Activated naive CD4-positive, alpha-beta T cell treated with anti-CD3 and anti-CD28 coated beads, Interleukin-2, amount 50 U/mL, for 16 hours (primary cell): ENCODE measurements at regions not wholly inside any gene's neighbourhood (a gene's known extent, or its start where the extent isn't known, plus 50 kb on each side); places are given as distances from the start of the nearest gene placed in this dataset.
"Not testable (repeated sequence)": the region's sequence is repeated elsewhere in the genome, so short reads cannot be mapped to it uniquely, and the experiment has no call there.

Experiments
- DNase-seq: peaks from one replicate; pipeline ENCODE4 v3.0.0-alpha.2; 2020

DNA sequence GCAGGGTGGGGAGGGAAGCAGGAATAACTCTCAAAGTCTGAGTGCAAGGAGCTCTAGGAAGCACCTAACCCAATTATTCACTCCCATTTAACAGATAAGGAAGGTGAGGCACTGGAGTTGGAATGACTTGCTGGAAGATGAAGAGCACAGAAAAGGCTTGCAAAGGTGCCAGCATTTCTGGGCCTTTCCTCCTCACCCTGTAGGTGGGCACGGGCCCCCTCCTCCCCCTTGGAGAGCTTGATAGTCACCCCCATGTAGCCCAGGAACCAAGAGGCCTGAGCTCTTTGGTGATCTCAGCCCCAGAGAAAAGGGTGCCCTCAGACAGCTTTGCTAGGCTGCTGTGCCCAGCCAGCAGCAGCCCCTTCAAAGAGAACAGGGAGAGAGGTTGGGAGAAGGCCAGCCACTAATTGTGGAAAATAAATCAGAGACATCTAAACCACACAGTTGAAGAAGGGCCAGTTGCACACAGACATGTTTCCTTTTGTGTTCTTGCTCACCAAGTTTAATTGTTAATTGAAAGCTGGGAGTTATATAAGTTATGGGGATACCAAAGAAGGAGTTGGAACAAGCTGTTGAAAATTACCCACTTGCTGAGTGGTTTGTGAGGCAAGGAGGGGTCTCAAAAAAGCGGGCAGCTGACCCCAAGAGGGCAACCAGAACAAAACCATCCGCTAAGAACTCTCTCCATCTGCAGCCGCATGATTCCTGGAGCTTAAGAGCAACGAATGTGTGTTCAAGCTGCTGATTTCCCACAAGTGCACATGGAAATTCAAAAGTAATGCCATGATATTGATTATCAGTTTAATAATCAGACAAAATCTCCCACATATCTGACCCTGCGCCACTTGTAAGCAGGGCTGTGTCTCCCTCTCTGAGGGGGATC is 77.0 kb downstream of the MRPL14 start:
- no peak for DNase-seq

DNA sequence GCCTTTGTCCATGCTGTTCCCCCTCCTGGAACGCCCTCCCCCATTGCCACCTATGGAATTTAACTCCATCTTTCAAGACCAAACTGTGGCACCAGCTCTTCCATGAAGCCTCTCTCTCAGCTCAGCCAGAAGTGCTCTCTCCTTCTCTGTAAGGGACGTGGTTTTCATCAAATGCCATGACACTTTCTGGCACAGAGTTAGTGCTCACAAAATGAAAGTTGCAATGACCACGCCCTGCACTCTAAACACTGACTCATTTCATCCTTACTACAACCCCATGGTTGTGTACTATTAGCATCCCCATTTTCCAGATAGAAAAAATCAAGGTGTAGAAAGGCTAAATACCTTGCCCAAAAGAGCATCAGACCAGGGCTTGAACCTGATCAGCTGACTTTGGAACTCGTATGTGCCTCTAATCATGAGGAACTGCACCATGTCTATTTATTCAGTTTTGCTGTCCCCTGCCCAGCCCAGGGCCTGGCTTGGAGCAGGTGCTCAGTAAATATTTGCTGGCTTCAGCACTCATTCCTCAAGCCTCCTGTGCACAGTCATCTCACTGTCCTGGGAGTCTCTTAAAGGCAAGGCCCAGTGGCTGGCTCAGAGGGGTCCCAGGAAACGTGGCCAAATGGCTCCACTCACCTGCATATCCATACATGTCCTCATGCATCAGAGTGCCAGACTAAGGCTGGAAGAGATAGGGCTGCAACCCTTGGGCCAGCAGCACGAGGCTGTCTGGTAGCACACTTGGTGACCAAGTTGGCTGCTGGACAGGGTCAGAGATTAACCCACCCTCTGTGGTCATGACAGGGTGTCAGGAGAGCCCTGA is 77.9 kb downstream of the MRPL14 start:
- no peak for DNase-seq

DNA sequence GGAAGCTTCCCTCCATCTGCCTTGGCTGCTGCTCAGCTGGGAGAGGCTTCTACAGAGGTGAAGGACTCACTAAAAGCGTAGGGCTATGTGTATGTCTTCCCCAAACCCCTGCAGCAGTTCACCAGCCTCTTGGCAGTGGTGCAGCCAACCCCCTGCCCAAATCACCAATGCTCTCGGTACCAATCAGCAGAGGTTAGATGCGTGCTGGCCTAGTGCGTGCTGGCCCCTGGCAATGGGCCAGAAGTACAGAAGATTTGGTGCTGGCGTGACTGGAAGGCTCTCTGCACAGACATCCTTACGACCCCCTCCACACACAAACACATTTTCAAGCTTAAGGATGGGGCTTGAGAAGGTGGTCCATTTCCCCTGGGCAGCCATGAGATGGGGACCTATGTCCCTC is 79.0 kb downstream of the MRPL14 start:
- no peak for DNase-seq

DNA sequence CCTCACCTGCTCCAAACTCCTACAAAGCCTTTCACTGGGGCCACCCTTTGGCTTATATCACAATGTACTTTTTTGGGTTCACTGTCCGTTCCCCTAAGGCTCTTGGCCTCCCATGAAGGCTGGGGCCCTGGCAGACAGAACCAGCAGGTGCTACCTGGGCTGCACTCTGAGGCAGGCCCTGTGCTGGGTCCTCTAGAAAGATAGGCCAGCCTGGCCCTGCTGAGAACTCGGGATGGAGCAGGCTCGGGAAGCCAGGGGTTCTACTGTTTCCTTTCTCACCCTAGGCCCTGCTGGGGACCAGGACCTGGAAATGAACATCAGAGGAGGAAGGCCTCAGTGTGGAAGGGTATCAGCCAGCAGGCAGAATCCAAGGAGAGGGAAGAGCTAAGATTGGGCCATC is 79.5 kb downstream of the MRPL14 start:
- no peak for DNase-seq

DNA sequence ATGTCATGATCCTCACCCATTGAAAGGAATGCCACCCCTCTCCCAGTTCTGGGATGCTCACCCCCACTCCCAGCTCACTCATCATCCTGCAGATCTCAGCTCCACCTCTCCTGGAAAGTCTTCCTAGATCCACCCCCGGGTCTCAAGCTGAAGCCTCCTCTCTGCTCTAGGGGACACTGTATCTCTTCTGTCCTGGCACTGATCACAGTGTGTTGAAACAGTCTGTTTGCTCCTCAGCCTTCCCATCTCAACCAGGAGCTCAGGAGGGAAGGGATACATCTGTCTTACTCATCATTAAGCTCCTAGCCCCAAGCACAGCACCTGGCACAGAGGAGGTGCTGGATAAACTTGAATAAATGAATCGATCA is 80.1 kb downstream of the MRPL14 start:
- DNase-seq, result no peak

DNA sequence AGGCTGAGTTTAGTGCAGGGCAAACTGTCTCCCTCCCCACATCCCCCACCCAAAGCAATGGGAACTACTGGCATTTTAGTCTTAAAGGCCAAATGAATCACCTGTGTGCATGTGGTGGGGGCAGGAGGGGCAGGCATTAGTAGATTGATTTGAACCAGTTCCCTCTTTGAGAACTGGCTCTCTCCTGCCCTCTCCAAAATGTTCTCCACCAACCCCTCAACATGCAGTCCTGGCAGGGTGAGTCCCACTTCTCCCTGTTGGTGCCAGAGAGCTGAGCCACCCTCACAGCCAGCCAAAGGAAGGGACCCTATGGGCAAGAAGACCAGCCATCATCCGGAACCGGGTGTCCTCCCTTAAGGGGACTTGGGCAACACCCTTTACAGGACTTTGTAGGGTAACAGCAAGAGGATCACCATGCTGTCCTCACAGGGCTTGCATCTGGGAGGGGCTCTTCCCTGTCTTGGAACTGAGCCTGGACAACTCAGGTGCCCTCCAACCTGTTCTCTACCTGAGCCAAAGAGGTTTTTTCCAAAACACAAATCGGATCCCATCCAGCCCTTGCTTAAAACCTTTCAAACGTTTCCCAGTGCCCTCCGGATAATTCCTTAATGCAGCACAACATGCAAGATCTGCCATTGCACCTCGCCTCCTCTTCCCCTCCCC is 80.6 kb downstream of the MRPL14 start:
- no peak for DNase-seq

DNA sequence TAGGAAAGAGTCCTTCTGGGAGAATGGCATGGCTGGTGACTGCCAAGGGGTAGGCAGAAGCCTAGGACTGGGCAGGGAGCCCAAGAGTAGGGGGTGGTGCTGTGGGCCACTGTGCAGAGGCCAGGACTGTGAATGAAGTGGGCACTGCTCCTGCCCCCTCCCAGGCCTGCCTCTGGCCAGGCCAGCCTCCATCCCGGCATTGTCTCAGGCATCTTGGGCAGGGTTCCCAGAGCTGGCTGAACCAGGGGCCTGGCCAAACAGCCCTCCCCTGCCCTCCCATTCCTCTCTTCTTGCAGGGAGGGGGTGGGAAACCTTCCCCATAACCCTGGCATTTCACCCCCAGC is 81.6 kb downstream of the MRPL14 start:
- no peak for DNase-seq

DNA sequence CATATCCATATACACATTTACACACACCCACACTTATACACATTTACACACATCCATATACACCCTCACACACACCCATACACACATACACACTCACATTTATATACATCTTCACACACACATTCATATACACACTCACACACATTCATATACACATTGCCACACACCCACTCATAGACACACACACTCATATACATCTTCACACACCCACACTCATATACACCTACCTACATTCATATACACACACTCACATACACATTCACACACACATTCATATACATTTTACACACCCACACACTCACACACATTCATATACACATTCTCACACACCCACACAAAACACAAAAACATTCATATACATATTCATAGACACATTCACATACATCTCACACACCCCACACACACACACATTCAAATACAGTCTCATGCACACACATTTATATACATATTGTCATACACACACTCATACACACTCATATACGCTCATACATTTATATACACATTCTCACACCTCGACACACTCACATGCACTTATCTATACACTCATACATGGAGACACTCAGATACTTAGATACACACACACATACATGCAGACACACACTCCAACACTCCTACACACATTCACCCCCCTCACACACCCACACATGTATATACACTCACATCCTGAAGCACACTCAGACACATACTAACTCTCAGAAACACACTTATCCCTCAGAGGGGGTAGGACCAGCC is 82.1 kb downstream of the MRPL14 start:
- DNase-seq, result no peak

DNA sequence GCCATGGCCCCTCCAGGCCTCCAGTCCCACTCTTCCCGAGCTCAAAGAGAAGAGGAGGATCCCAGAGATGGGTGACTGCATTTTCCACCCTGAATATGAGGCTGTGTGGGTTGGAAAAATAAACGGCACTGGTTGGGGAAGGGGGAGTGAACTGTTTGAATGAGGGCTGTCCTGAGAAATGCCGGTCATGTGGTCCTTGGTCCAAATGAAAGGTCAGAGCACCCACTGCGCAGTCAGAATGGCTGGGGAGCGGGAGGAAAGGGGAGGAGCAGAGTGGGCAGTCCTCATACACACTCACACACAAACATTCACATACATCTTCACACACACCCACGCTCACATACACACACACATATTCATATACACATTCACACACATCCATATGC is 83.1 kb downstream of the MRPL14 start:
- no peak for DNase-seq

DNA sequence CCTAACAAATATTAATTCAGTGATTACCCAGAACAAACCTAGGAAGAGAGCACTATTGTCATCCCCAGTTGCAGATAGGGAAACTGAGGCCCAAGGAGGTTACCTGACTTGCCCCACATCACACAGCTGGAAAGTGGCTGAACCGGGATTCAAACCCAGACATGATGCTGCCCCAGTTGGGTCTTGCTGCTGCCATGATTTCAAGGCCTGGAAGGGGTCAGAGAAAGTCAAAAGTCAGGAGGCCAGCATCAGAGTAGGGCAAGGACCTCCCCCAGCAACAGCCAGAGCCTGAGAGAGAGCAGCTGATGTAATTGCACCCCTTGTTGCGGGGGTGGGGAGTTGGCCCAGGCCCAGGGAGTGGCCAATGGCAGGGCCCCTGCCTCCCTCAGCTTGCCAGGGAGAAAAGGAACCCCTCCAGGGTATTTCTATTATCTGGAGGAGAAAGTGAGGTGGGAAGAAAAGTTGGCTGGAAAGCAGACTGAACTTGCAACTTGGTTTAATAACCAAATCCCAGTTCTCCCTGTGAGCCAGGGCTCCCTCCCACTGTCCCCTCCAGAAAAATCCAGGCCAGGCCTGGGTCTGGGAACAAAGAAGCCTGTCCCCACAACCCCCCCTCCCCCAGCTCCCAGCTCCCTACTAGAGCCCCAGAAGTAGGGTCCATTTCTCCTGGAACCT is 83.6 kb downstream of the MRPL14 start:
- no peak for DNase-seq

DNA sequence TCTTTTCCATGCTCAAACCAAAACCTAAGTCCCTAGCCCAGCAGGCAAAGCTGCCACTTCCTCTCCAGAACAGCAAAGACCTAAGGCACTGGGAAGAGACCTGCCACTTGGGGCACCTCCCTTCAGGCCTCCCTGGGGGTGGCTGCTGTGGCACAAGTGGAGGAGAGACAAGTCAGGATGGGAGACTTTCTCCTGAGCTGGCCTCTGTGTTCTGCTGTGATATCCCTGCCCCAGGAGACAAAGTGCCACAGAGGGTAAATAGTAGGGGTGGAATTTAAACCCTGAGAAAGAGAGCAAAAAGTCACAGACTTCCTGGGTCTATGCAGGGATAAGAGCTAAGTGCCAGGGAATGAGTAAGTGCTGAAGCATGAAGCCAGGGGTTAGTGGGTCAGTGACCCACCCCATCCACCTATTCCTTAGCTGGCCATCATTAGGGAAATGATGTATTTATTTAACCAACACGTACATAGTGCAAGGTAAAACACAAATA is 84.2 kb downstream of the MRPL14 start:
- no peak for DNase-seq

DNA sequence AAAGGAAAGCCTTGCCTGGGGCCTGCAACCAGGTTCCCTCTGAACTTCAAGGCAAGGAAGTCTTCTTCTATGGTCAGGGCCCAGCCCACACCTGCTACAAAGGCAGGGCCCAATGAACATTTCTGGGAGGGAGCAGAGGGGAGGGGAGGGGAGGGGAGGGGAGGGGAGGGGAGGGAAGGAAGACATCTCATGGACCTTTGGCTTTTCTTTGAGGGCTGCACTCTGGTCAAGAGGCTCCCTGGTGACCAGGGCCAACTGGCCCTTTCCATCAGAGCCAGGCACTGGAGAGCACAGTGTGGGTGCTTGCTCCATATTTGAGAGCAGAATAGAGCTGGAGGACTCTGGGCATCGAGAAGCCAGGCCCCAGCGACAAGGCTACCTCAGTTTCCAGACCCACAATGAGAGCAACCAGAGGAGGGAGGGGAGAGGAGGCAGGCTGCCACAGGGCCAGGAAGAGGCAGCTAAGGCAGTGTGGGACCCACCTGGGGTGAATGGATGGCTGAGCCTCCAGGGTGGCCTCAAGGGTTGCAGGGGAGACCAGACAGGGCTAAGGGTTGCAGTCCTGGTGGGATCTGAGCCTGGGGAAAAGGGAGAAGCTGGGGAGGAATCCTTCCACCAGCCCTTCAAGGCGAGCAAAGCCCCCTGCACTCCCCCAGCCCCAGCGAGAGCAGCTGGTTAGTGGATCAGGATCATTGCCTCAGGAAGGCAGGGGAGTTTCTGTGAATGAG is 84.8 kb downstream of the MRPL14 start:
- no peak for DNase-seq

DNA sequence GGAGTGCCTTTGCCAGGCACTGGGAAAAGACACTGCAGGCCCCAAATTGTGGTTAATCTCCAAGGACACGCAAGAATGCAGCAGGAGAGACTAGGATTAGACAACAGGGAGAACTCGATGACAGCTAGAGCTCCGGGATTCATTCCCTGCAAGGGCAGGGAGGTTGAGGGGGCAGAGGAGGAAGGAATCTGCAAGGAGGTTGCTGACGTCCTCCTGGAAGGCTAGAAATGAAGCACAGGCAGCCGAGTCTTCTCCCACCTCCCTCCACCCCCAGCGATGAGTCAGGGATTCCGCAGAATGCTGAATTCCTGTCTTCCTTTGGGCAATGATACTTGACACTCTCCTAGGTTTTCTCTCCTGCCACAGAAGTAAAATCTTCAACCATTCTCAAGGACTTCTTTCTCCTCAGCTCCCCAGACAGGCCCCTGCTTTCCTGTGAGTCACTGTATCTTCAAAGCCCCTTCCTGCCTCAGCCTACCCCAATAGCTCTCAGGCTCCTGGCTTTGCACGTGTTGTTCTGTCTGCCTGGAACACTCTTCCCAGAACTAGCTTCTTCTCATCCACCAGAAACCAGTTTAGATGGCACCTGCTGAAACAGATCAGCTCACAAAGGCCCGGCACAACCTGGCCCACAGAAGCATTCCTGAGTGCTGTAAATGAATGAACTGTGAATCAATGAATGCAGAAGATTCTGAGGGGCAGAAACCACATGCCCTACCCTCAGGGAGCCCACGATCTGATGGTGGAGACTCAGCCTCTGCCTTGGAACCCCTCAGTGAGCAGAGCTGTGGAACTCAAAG is 85.6 kb downstream of the MRPL14 start:
- DNase-seq, result no peak

DNA sequence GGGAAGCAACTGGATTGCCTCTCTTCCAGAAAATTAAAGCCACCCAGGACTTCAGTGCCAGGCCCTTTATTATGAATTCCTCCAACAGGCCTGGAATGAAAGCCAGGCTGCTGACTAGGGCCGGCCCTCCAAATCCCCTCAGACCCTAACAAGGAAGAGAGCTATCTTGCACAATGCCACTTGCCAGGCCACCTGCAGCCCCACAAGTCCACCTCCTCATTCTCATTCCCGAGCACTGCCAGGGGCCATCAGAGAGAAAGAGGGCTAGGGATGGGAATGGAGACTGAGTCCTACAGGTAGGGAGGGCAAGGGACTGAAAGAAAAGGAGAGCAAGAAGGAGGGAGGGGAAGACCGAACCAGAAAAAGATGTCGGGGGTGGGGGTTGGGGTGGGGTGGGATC is 86.5 kb downstream of the MRPL14 start:
- no peak for DNase-seq

DNA sequence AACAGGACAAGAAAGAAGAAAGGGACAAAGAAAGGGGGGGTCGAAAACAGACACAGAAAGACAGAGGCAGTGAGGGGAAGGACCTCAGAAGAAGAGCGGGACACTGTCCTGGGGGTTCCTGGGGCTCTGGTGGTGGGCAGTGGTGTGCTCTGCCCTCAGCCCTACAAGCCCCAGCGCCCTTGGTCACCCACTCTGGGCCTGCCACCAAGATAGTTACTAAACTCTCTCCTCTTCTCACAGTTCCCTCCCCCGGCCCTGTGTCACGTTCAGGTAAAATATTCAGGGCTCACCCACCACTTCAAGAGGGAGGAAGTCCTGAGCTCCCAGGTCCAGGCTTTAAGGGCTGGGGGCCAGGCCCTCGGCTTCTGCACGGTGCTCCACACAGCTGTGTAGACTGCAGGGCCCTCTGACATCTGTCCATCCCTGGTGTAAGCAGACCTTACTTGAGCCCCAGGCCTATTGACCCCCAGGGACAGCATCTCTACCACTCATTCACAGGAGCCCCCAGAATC is 87.4 kb downstream of the MRPL14 start:
- DNase-seq, result no peak

DNA sequence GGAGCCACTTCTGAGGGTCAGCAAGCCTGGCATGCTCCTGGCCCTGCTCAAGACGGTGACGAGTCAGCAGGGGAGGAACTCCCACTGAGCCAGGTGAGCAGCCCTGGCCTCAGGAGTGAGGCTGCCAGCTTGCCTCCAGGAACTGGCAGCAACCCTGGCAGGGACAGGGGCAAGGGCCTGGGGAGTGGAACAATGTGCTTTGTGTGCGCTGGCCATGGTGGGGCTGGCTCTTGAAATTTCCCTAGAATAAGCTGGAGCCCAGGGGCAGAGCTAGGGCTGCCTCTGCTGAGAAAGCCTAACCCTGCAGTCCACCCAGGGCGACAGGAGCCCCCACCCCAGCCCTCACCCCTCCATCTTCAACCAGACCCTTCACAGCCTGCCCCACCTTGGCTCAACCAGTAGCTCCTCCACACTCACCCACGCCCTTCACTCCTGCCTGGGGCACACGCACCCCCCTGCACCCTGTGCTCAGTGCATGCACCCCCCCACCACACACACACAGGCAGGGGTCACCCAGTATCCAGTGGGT is 88.0 kb downstream of the MRPL14 start:
- no peak for DNase-seq

DNA sequence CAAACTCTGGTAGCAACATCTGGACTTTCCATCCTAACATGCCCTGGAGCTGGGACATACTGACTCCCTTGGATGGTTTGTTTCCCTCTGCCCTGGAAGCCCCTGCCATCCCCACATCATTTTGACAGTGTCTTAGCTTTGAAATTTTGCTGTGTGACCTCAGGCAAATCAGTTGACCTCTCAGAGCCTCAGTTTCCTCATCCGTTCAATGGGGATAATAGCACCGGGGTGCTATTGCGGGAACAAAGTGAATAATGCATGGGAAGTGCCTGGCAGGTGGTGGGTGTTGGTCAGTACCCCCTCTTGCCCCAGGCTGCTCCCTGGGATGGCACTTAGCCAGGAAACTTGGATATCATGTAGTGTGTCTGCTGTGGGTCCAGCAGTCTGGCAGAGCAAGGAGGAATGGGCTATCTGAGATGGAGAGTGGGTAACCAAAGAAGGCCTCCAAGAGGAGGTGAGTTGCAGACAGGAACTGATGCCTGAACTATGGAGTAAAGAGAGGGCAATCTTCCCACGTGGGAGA is 88.6 kb downstream of the MRPL14 start:
- no peak for DNase-seq

DNA sequence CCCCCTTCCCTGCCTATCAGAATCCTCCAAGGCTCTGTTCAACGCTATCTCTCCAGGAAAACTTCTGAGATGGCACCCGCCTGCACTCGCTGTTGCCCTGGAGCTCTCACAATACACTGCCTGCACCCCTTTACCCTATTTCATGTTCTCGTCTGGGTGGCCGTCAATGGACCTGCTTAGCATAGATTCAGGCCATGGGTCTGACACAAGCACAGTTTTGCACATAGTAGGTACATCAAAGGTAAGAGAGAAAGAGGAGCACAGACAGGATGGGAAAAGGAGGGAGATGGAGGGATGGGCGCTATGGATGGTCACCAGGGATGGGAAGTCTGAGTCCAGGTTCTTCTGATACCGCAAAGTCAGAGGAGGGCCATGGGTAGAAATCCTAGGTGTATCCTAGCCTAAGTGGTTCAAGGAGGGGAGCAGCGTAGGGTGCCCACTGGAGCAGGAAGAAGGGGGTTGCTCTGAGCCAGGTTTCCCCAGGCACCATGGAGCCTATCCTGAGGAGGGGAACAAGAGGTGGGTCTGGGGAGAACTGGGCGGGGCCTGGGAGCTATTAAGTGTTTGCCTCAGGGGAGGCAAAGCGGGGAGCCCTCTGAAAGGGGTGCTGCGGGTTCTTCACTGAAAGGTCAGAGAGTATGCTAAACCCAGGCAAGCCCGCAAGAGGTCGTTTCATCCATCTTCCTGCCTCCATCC is 89.3 kb downstream of the MRPL14 start:
- no peak for DNase-seq

DNA sequence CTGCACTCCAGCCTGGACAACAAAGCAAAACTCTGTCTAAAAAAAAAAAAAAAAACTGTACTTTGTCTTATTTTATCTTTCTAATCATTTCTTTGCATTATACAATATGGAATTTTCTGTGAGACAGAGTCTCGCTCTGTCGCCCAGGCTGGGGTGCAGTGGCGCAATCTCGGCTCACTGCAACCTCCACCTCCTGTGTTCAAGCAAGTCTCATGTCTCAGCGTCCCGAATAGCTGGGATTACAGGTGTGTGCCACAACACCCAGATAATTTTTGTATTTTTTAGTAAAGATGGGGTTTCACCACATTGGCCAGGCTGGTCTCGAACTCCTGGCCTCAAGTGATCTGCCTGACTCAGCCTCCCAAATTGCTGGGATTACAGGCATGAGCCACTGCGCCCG is 90.0 kb downstream of the MRPL14 start:
- DNase-seq, result not testable (repeated sequence)
